A673 (cell line): ENCODE measurements at regions not wholly inside any gene's neighbourhood (a gene's known extent, or its start where the extent isn't known, plus 50 kb on each side); places are given as distances from the start of the nearest gene placed in this dataset.
"Not testable (repeated sequence)": the region's sequence is repeated elsewhere in the genome, so short reads cannot be mapped to it uniquely, and the experiment has no call there.

Experiments used
- BruUV-seq: library from RNA; stranded (reverse); fragments of 400-500 nt; replicated peaks from 2 replicates; lab custom pipeline; 2021; lab: Mats Ljungman, UMichigan
- CTCF ChIA-PET: fragments of 300-600 bp; sonication (Branson Sonifier 250); formaldehyde crosslinking; loops from one replicate; lab custom pipeline; 2022; ENCODE audit warnings: antibody characterized with exemption; lab: Charles Lee
- POLR2A ChIA-PET: fragments of 300-600 bp; sonication (Branson Sonifier 250); formaldehyde crosslinking; loops from one replicate; lab custom pipeline; 2022; ENCODE audit warnings: antibody characterized with exemption; ENCODE audit not compliant: low non-redundant PET; lab: Charles Lee
- DNase-seq: peaks from one replicate; pipeline ENCODE4 v3.0.0-alpha.2; 2015; ENCODE audit warnings: low spot score
- H3K27ac ChIP-seq: fragments of 200-600 bp; sonication (generic); 2 replicates; pipeline ENCODE4 v1.5.1; 2016; ENCODE audit warnings: mixed run types, low read depth, mild to moderate bottlenecking, mixed read lengths, antibody characterized with exemption, low read length; ENCODE audit not compliant: poor library complexity, severe bottlenecking
- H3K27me3 ChIP-seq: fragments of 200-600 bp; sonication (generic); replicated peaks from 2 replicates; pipeline ENCODE4 v1.6.1; 2017; ENCODE audit warnings: mixed run types, low read depth, mild to moderate bottlenecking, mixed read lengths, antibody characterized with exemption, low read length; ENCODE audit not compliant: insufficient read depth, poor library complexity
- H3K36me3 ChIP-seq: fragments of 200-600 bp; sonication (generic); 2 replicates; pipeline ENCODE4 v1.6.1; 2016; ENCODE audit warnings: mixed run types, mild to moderate bottlenecking, mixed read lengths, antibody characterized with exemption, low read length; ENCODE audit not compliant: insufficient read depth, poor library complexity, severe bottlenecking
- H3K4me1 ChIP-seq: fragments of 200-600 bp; sonication (generic); 2 replicates; pipeline ENCODE4 v1.6.1; 2017; ENCODE audit warnings: mixed run types, mild to moderate bottlenecking, mixed read lengths, antibody characterized with exemption, low read length; ENCODE audit not compliant: insufficient read depth, poor library complexity, severe bottlenecking
- H3K4me3 ChIP-seq: fragments of 200-600 bp; sonication (generic); 2 replicates; pipeline ENCODE4 v1.5.1; 2016; ENCODE audit warnings: low read depth, mixed run types, mild to moderate bottlenecking, mixed read lengths, low read length; ENCODE audit not compliant: poor library complexity, severe bottlenecking
- H3K9me3 ChIP-seq: fragments of 200-600 bp; sonication (generic); 2 replicates; pipeline ENCODE4 v1.6.1; 2016; ENCODE audit warnings: mixed run types, low read depth, mild to moderate bottlenecking, mixed read lengths, antibody characterized with exemption, low read length; ENCODE audit not compliant: poor library complexity, severe bottlenecking
- EZH2 ChIP-seq: fragments of 200-600 bp; sonication (generic); IDR thresholded peaks from 2 replicates; pipeline ENCODE4 v1.6.1; 2017; ENCODE audit warnings: borderline replicate concordance, low read depth, mild to moderate bottlenecking, mixed read lengths, antibody characterized with exemption, low read length; ENCODE audit not compliant: poor library complexity, severe bottlenecking
- intact Hi-C: fragments of 100-400 bp; cut with micrococcal nuclease; formaldehyde crosslinking; loops from one replicate; pipeline ENCODE4 v1.10.0; 2022; ENCODE audit not compliant: unreplicated experiment
- TF ChIP-seq, protein P1 (sequence below): fragments of 300-800, 200-600 bp; sonication (generic); conservative IDR thresholded peaks from 2 replicates; pipeline ENCODE4 v1.5.1; 2017; ENCODE audit warnings: low read depth, mild to moderate bottlenecking, antibody characterized with exemption, low read length, moderate library complexity, mixed read lengths

DNA sequence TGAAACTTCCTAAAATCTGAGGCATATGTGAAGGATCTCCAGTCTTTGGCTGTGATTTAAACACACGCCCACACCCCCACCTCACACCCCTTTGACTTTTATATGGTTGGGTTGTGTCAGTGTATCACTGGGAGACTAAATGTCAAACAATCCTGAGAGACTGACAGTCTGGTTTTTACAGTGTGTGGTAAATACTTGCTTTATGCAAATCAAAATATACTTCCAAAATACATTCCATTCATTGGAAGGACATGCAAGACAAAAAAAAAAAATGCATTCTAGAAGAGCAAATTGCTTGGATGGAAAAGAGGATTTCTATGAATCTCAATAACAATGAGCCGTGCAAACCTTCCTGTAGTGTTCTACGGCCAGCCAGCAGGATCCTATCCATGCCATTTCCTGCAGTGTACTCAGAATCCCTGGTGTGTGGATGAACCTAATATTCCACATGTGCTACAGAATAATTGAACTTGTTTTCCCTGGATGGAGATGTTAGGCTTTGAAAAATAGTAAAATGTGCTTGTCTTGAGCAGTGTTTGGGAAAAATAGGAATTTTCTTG, 602.1 kb upstream of the GOT2 start:
- Histone ChIP-seq H3K4me3 (no peak overlapping the region), H3K9me3 (no peaks in the 10 kb centered on the region), H3K27me3 (no peaks in the 10 kb centered on the region), H3K4me1 (no peaks in the 10 kb centered on the region), H3K36me3 (no peaks in the 10 kb centered on the region), H3K27ac (no peak overlapping the region)
- intact Hi-C loops = no loop called here
- TF ChIP-seq, protein P1, sequence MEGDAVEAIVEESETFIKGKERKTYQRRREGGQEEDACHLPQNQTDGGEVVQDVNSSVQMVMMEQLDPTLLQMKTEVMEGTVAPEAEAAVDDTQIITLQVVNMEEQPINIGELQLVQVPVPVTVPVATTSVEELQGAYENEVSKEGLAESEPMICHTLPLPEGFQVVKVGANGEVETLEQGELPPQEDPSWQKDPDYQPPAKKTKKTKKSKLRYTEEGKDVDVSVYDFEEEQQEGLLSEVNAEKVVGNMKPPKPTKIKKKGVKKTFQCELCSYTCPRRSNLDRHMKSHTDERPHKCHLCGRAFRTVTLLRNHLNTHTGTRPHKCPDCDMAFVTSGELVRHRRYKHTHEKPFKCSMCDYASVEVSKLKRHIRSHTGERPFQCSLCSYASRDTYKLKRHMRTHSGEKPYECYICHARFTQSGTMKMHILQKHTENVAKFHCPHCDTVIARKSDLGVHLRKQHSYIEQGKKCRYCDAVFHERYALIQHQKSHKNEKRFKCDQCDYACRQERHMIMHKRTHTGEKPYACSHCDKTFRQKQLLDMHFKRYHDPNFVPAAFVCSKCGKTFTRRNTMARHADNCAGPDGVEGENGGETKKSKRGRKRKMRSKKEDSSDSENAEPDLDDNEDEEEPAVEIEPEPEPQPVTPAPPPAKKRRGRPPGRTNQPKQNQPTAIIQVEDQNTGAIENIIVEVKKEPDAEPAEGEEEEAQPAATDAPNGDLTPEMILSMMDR = no peak
- TF ChIP-seq EZH2 = no peak
- no peak for DNase-seq
- BruUV-seq = no TSS peak
- ChIA-PET POLR2A (no interaction called here), CTCF (no interaction called here)

DNA sequence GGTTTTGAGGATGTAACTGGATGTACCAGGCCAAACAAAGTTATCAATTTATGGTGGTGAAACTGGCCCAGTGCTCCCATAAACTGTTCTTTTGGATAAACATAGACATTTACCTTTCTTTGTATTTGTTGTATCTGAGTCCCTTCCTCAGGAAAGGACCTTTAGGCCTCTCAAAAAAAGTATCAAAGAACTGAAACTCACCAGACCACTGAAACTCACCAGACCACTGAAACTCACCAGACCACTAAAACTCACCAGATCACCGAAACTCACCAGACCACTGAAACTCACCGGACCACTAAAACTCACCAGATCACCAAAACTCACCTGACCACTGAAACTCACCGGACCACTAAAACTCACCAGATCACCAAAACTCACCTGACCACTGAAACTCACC, 597.6 kb upstream of the GOT2 start:
- intact Hi-C loops, H3K36me3 ChIP-seq, H3K27me3 ChIP-seq, H3K27ac ChIP-seq, H3K4me3 ChIP-seq, DNase-seq, POLR2A ChIA-PET, CTCF ChIA-PET, H3K9me3 ChIP-seq, BruUV-seq, H3K4me1 ChIP-seq: not testable (repeated sequence)

DNA sequence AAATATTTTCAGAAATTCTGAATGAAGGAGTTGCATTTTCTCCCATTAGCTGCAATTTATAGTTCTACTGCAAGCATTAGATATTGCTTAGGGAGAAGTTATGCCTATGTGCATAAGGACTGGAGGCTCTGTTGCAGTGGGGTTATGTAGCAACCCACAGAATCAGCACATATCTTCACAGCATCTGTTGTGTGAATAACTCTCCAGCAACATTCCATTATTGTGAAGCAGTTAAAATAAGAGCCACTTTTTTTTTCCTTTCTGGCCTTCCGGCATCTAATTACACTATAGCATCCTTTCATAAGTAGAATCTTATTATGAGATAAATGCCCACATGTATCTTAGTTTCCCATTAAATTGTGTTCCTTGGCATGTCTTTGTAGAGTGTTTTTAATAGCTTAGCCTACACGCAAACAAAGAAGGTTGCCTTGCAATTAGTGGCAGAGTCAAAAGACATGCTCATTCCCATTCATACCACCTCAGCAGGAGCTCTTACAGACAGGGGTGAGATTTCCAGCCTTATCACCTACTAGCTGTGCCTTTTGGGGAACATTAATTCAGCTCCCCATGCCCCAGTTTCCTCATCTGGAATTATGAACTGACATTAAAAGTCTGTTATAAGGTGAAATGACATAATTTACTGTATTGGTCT, 596.0 kb upstream of the GOT2 start:
- ChIA-PET POLR2A (no interaction called here), CTCF (no interaction called here)
- no peak overlapping the region for H3K27ac ChIP-seq
- no peak overlapping the region for H3K4me3 ChIP-seq
- no peaks in the 10 kb centered on the region for H3K9me3 ChIP-seq
- H3K27me3 ChIP-seq = no peaks in the 10 kb centered on the region
- intact Hi-C loops = no loop called here
- no TSS peak for BruUV-seq
- H3K36me3 ChIP-seq = no peaks in the 10 kb centered on the region
- no peak for DNase-seq
- TF ChIP-seq, protein P1 = no peak
- TF ChIP-seq EZH2 = no peak
- no peaks in the 10 kb centered on the region for H3K4me1 ChIP-seq

DNA sequence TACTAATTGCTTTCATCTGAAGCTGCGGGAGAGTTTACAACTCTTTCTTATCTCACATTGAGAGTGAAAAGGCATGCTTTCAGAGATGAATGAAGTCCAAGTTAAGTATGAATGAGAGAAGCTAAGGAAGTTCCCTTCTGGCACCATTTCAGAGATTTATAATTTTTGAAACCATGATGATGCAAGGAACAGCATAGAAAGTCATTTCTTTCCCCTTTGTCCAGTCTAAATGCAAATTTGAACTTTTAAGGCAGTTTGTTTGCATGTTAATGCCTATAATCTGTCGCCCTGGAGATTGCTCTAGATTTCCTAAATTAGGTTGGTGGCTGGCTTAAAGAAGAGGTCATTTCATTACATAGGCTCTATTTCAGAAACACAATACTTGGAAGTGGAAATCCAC, 594.8 kb upstream of the GOT2 start:
- intact Hi-C loops = no loop called here
- TF ChIP-seq, protein P1 = no peak
- no peak for TF ChIP-seq EZH2
- Histone ChIP-seq H3K36me3 (no peaks in the 10 kb centered on the region), H3K27me3 (no peaks in the 10 kb centered on the region), H3K27ac (no peak overlapping the region), H3K4me1 (no peaks in the 10 kb centered on the region), H3K4me3 (no peak overlapping the region), H3K9me3 (no peaks in the 10 kb centered on the region)
- ChIA-PET CTCF (no interaction called here), POLR2A (no interaction called here)
- BruUV-seq = no TSS peak
- no peak for DNase-seq
